ENCODE measurements at regions not wholly inside any gene's neighbourhood (a gene's known extent, or its start where the extent isn't known, plus 50 kb on each side); places are given as distances from the start of the nearest gene placed in this dataset.

- no peak for TF ChIP-seq CTCF (IDR thresholded peaks at IDR 0.05; ENCODE audit: low read depth, low read length)
- in situ Hi-C loops (cut with HindIII; ENCODE audit: low sequenced_read_pairs): no loop called here
- DNase-seq (ENCODE audit: low read depth, low spot score): no peak
- no peak overlapping the region for H3K4me3 ChIP-seq (ENCODE audit: low read depth, low read length)
Observed at GRCh38 chr5:135696317-135696716, 117.5 kb upstream of the CXCL14 start.

DNA sequence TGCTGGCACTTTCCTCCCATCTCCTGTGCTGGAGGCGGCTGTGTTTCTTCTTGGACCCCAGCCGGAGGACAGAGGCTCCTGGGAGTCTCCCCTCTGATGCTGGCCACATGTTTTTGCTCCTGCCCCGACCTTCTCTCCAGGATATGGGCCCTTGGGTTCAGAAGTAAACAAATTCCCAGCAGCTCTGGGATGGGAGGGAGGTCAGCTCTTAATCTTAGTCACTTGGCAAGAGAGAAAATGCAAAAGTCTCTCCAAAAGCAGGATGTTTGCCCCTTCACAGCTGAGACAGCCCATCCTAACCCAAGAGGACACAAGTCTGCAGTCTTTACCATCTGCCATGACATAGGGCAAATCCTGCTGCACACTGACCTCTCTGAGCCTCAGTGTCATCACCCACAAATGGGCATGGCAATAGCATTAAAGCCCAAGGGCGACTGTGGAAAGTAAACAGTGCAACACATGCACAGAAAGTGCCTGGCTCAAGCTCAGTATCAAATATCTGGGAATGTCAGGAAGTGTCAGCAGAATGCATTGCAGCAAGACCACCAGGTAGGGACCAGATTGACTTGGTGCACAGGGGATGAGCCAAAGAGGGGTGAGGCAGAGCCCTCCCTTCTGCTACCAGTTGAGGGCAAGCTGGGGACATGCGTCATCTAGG is 117.0 kb upstream of the CXCL14 start:
- no peak overlapping the region for H3K4me3 ChIP-seq (ENCODE audit: low read depth, low read length)
- in situ Hi-C loops (cut with HindIII; ENCODE audit: low sequenced_read_pairs): no loop called here
- no peak for DNase-seq (ENCODE audit: low read depth, low spot score)
- no peak for TF ChIP-seq CTCF (IDR thresholded peaks at IDR 0.05; ENCODE audit: low read depth, low read length)

DNA sequence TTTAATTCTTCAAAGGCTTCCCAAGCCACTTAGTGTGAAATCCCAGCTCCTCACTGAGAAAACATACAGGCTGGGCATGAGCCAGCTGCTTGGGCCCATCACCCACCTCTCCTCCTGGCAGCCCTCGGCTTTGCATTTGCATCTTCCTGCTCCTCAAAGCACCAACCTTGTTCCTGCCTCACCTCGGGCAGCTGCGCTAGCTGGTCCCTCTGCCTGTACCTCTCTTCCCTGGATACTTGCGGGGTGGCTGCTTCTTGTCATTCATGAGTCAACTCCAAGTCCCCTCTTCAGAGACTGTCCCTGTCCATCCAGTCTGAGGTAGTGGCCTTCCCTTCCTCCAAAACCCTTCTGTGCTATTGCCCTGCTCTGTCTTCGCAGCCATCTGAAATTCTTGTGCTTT is 116.1 kb upstream of the CXCL14 start:
- no peak for TF ChIP-seq CTCF (IDR thresholded peaks at IDR 0.05; ENCODE audit: low read depth, low read length)
- no peak overlapping the region for H3K4me3 ChIP-seq (ENCODE audit: low read depth, low read length)
- in situ Hi-C loops (cut with HindIII; ENCODE audit: low sequenced_read_pairs): no loop called here
- DNase-seq (ENCODE audit: low read depth, low spot score): no peak

- TF ChIP-seq CTCF (IDR thresholded peaks at IDR 0.05; ENCODE audit: low read depth, low read length): no peak
- DNase-seq (ENCODE audit: low read depth, low spot score): no peak
- in situ Hi-C loops (cut with HindIII; ENCODE audit: low sequenced_read_pairs): no loop called here
- H3K4me3 ChIP-seq (ENCODE audit: low read depth, low read length): no peak overlapping the region
Observed at GRCh38 chr5:135694012-135694411, 115.2 kb upstream of the CXCL14 start.

GRCh38 chr5:135693371-135693955 is 114.7 kb upstream of the CXCL14 start:
- no peak overlapping the region for H3K4me3 ChIP-seq (ENCODE audit: low read depth, low read length)
- in situ Hi-C loops (cut with HindIII; ENCODE audit: low sequenced_read_pairs): no loop called here
- no peak for DNase-seq (ENCODE audit: low read depth, low spot score)
- TF ChIP-seq CTCF (IDR thresholded peaks at IDR 0.05; ENCODE audit: low read depth, low read length): no peak

DNA sequence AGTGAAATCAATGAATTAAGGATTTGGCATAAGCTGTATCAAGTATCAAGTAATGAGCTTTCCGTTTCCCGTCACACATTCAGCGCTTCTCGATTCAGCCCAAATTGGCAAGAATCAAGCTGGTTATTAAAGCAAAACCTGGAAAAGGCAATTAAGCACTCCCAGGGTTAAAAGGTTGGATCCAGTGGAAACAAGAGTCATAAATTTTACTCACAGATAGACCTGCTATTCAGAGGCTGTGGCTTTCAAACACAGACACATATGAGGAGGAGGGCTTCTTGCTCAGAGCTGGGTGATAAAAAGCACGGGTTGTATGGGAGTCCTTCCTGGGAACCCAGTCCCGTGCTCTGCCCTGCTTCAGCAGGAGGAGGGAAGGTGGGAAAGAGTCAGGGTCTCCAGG is 112.3 kb upstream of the CXCL14 start:
- H3K4me3 ChIP-seq (ENCODE audit: low read depth, low read length): no peak overlapping the region
- in situ Hi-C loops (cut with HindIII; ENCODE audit: low sequenced_read_pairs): no loop called here
- no peak for TF ChIP-seq CTCF (IDR thresholded peaks at IDR 0.05; ENCODE audit: low read depth, low read length)

More for the DNA sequence above, 112.3 kb upstream of the CXCL14 start:
- DNase-seq (ENCODE audit: low read depth, low spot score): no peak
